NCI-H1694 treated with DMSO at 0.1 percent for 48 hours (cell line): ENCODE measurements at regions not wholly inside any gene's neighbourhood (a gene's known extent, or its start where the extent isn't known, plus 50 kb on each side); places are given as distances from the start of the nearest gene placed in this dataset.
"Not testable (repeated sequence)": the region's sequence is repeated elsewhere in the genome, so short reads cannot be mapped to it uniquely, and the experiment has no call there.

Experiments
- DNase-seq: peaks from one replicate; lab custom pipeline; 2025; lab: John Stamatoyannopoulos, UW

GRCh38 chr1:221262677-221263076, 383.4 kb downstream of the HLX start:
- not testable (repeated sequence) for DNase-seq

GRCh38 chr1:221263831-221264767, 384.9 kb downstream of the HLX start:
- peak; percentile 46 for DNase-seq

GRCh38 chr1:221264848-221265247, 385.6 kb downstream of the HLX start:
- no peak for DNase-seq

GRCh38 chr1:221268295-221268694, 389.1 kb downstream of the HLX start:
- no peak for DNase-seq

DNA sequence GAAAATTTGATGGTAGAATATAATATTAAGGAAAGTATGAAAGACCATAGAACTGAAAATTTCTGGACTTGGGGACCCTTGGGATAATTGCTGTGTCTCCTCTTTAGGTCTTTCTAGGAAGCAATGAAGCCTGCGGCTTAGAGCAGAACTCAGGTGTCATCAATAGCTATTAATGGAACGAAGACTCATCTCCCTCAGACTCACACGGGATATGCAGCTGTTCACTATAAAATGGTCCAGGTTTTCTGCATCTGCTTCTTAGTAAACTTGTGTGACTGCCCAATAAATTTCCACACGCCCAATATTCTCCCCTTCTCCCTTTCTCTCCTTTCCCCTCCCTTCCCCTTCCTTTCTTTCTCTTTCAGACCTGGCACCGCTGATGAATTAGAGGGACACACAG, 392.5 kb downstream of the HLX start:
- no peak for DNase-seq

DNA sequence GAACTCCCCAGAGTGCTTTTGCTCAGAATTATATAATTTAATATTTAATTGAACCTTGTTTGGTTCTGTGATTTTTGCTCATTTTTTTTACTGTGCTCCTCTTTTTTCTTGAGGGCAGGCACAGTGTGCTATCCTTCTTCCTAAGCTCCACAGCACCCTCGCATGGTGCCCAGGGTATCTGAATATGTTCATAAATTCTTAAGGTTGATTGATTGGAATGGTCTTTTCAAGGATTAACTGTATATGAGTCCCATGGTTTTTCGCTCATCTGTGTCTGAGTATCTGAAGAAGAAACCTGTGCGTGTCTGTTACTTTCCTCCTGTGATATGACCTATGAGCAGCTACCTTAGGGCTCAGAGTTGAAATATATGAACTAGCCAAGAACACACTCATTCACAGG, 393.7 kb downstream of the HLX start:
- DNase-seq, result no peak

GRCh38 chr1:221274373-221274772, 395.1 kb downstream of the HLX start:
- peak; percentile 99 for DNase-seq

DNA sequence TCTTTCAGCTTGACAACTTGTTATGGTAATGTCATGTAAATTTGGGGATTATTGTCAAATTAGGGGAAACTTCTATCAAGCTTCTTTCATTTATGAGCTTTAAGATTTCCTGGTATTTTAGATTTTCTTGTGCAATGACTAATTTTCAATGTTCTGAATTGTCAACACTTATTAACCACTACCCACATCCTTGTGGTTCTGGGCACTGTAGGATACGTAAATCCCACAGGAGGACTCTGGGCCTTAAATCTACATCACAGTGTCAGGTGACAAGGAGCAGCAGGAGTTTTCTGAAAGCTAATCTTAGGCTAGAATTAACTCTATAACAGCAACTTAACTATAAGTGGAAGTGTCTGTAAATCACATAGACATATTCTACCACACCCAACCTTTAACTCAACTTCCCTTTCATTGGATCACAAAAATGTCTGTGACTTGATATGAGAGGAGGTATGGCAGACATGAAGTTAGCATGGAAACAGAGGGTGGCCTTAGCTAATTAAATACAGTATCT, 397.7 kb downstream of the HLX start:
- DNase-seq, result no peak

GRCh38 chr1:221279146-221279545, 399.9 kb downstream of the HLX start:
- no peak for DNase-seq

- DNase-seq, result no peak
These were observed 404.3 kb downstream of the HLX start for GRCh38 chr1:221283532-221283931.

GRCh38 chr1:221284028-221284427, 404.8 kb downstream of the HLX start:
- no peak for DNase-seq

DNA sequence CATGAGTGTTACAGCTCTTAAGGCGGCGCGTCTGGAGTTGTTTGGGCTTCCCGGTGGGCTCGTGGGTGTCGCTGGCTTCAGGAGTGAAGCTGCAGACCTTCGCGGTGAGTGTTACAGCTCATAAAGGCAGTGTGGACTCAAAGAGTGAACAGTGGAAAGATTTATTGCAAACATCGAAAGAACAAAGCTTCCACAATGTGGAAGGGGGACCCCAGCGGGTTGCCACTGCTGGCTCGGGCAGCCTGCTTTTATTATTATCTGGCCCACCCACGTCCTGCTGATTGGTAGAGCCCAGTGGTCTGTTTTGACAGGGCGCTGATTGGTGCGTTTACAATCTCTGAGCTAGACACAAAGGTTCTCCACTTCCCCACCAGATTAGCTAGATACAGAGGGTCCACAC, 405.7 kb downstream of the HLX start:
- DNase-seq, result not testable (repeated sequence)

DNA sequence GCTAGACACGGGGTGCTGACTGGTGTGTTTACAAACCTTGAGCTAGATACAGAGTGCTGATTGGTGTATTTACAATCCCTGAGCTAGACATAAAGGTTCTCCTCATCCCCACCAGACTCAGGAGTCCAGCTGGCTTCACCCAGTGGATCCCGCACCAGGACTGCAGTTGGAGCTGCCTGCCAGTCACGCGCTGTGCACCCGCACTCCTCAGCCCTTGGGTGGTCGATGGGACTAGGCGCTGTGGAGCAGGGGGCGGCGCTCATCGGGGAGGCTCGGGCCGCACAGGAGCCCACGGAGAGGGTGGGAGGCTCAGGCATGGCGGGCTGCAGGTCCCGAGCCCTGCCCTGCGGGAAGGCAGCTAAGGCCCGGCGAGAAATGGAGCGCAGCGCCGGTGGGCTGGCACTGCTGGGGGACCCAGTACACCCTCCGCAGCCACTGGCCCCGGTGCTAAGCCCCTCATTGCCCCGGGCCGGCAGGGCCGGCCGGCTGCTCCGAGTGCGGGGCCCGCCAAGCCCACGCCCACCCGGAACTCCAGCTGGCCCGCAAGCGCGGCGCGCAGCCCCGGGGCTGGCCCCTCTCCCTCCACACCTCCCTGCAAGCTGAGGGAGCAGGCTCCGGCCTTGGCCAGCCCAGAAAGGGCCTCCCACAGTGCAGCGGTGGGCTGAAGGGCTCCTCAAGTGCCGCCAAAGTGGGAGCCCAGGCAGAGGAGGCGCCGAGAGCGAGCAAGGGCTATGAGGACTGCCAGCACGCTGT, 406.4 kb downstream of the HLX start:
- DNase-seq, result not testable (repeated sequence)

GRCh38 chr1:221286399-221286798, 407.2 kb downstream of the HLX start:
- no peak for DNase-seq

- DNase-seq, result no peak
These were observed 409.9 kb downstream of the HLX start for GRCh38 chr1:221289103-221289502.

DNA sequence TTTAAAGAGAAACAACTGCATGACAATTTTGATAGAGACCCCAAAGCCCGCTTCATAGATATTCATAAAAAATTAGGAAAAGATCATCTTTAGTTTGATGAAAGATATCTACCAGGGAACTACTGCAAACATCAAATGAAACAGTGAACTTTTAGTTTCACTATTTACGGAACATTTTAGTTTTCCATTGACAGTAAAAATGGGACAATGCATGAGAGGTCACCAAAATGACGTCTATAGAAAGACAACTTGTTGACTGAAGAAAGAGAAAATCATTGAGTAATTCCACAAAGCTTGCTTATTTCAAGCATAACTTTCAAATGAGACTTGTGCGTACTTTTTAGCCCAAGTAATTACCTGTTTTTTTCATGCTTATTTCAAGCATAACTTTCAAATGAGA, 411.4 kb downstream of the HLX start:
- DNase-seq, result no peak

- no peak for DNase-seq
These were observed 411.9 kb downstream of the HLX start for GRCh38 chr1:221291113-221291512.

- DNase-seq, result no peak
These were observed 413.4 kb downstream of the HLX start for GRCh38 chr1:221292652-221293051.

DNA sequence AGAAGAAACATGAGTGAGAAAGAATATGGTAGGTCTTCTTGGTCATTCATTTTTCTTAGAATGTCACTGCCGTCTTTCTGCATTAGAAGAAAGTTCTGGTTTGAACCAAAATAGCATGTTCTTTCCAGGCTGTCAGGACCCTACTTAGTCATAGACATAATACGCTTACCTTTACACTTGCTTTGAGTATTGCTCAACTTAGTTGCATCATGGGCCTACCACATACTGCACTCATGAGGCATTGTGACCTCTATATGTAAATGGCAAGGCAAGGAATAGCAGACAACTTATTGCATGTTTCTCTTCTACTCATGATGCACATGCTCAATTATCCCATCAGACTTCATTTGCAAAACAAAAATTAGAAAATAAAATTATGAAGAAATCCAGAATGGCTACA, 415.0 kb downstream of the HLX start:
- no peak for DNase-seq

- DNase-seq, result no peak
These were observed 423.1 kb downstream of the HLX start for GRCh38 chr1:221302357-221302756.

GRCh38 chr1:221302810-221303209, 423.6 kb downstream of the HLX start:
- no peak for DNase-seq

DNA sequence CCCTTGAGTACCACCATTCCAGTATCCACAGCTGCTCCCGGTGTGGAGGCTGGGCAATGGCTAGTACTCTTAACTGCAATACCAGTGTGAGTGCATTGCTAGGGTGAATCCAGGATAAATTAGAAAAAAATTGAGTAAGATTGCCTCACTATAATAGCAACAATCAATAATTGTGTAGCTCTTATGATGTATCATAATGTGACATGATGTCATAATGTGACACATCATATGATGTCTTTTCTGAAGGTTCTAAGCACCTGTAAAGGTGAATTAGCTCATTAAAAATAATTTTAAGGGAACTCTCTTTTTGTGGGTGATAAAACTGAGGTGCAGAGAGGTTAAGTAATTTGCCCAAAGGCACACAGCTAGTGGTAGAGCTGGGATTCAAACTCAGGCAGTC, 424.4 kb downstream of the HLX start:
- no peak for DNase-seq

- DNase-seq, result no peak
These were observed 427.0 kb downstream of the HLX start for GRCh38 chr1:221306239-221306638.
